ENCODE measurements at regions not wholly inside any gene's neighbourhood (a gene's known extent, or its start where the extent isn't known, plus 50 kb on each side); places are given as distances from the start of the nearest gene placed in this dataset.

- no peak for TF ChIP-seq CTCF (IDR thresholded peaks at IDR 0.05; ENCODE audit: poor library complexity, severe bottlenecking)
- H3K9me3 ChIP-seq (ENCODE audit: severe bottlenecking) = no peaks in the 10 kb centered on the region
- no peak overlapping the region for H3K27ac ChIP-seq (ENCODE audit: poor library complexity, severe bottlenecking)
- H3K4me1 ChIP-seq (ENCODE audit: insufficient read depth, poor library complexity, severe bottlenecking) = no peaks in the 10 kb centered on the region
- H3K36me3 ChIP-seq (ENCODE audit: low read depth) = no peaks in the 10 kb centered on the region
- no peak overlapping the region for H3K4me3 ChIP-seq (ENCODE audit: severe bottlenecking)
- no peak for ATAC-seq (ENCODE audit: low read depth)
- no peaks in the 10 kb centered on the region for H3K27me3 ChIP-seq (ENCODE audit: insufficient read depth, poor library complexity, severe bottlenecking)
- no peak for DNase-seq (ENCODE audit: low spot score)
Measured at GRCh38 chr5:115028557-115028956, 141.2 kb downstream of the TRIM36 start.

GRCh38 chr5:115024922-115025321, 144.8 kb downstream of the TRIM36 start:
- Histone ChIP-seq H3K4me3 (ENCODE audit: severe bottlenecking) (no peak overlapping the region), H3K4me1 (ENCODE audit: insufficient read depth, poor library complexity, severe bottlenecking) (no peaks in the 10 kb centered on the region), H3K9me3 (ENCODE audit: severe bottlenecking) (no peaks in the 10 kb centered on the region), H3K27ac (ENCODE audit: poor library complexity, severe bottlenecking) (no peak overlapping the region), H3K27me3 (ENCODE audit: insufficient read depth, poor library complexity, severe bottlenecking) (no peaks in the 10 kb centered on the region), H3K36me3 (ENCODE audit: low read depth) (no peaks in the 10 kb centered on the region)
- DNase-seq (ENCODE audit: low spot score) (no peak), ATAC-seq (ENCODE audit: low read depth) (no peak)
- TF ChIP-seq CTCF (IDR thresholded peaks at IDR 0.05; ENCODE audit: poor library complexity, severe bottlenecking) = no peak

- H3K4me3 ChIP-seq (ENCODE audit: severe bottlenecking) = no peak overlapping the region
- ATAC-seq (ENCODE audit: low read depth) (no peak), DNase-seq (ENCODE audit: low spot score) (no peak)
- TF ChIP-seq CTCF (IDR thresholded peaks at IDR 0.05; ENCODE audit: poor library complexity, severe bottlenecking) = no peak
- no peaks in the 10 kb centered on the region for H3K9me3 ChIP-seq (ENCODE audit: severe bottlenecking)
- no peak overlapping the region for H3K27ac ChIP-seq (ENCODE audit: poor library complexity, severe bottlenecking)
- H3K36me3 ChIP-seq (ENCODE audit: low read depth) = no peaks in the 10 kb centered on the region
- H3K27me3 ChIP-seq (ENCODE audit: insufficient read depth, poor library complexity, severe bottlenecking) = no peaks in the 10 kb centered on the region
- no peaks in the 10 kb centered on the region for H3K4me1 ChIP-seq (ENCODE audit: insufficient read depth, poor library complexity, severe bottlenecking)
Measured at GRCh38 chr5:115022303-115022702, 147.4 kb downstream of the TRIM36 start.

- no peak overlapping the region for H3K4me3 ChIP-seq (ENCODE audit: severe bottlenecking)
- H3K27ac ChIP-seq (ENCODE audit: poor library complexity, severe bottlenecking) = no peak overlapping the region
- H3K27me3 ChIP-seq (ENCODE audit: insufficient read depth, poor library complexity, severe bottlenecking) = no peaks in the 10 kb centered on the region
- no peaks in the 10 kb centered on the region for H3K36me3 ChIP-seq (ENCODE audit: low read depth)
- no peaks in the 10 kb centered on the region for H3K4me1 ChIP-seq (ENCODE audit: insufficient read depth, poor library complexity, severe bottlenecking)
- ATAC-seq (ENCODE audit: low read depth) (no peak), DNase-seq (ENCODE audit: low spot score) (no peak)
- TF ChIP-seq CTCF (IDR thresholded peaks at IDR 0.05; ENCODE audit: poor library complexity, severe bottlenecking) = no peak
- no peaks in the 10 kb centered on the region for H3K9me3 ChIP-seq (ENCODE audit: severe bottlenecking)
Measured at GRCh38 chr5:115016646-115017045, 153.1 kb downstream of the TRIM36 start.

GRCh38 chr5:114999176-114999575, 170.5 kb downstream of the TRIM36 start:
- no peaks in the 10 kb centered on the region for H3K27me3 ChIP-seq (ENCODE audit: insufficient read depth, poor library complexity, severe bottlenecking)
- no peaks in the 10 kb centered on the region for H3K36me3 ChIP-seq (ENCODE audit: low read depth)
- no peak overlapping the region for H3K27ac ChIP-seq (ENCODE audit: poor library complexity, severe bottlenecking)
- no peaks in the 10 kb centered on the region for H3K4me1 ChIP-seq (ENCODE audit: insufficient read depth, poor library complexity, severe bottlenecking)
- no peaks in the 10 kb centered on the region for H3K9me3 ChIP-seq (ENCODE audit: severe bottlenecking)
- peak; percentile 56 for DNase-seq (ENCODE audit: low spot score)
- ATAC-seq (ENCODE audit: low read depth) = no peak
- TF ChIP-seq CTCF (IDR thresholded peaks at IDR 0.05; ENCODE audit: poor library complexity, severe bottlenecking) = no peak
- no peak overlapping the region for H3K4me3 ChIP-seq (ENCODE audit: severe bottlenecking)

Measured in RWPE2 (cell line).